Bronchial epithelial cell (primary cell): ENCODE measurements at regions not wholly inside any gene's neighbourhood (a gene's known extent, or its start where the extent isn't known, plus 50 kb on each side); places are given as distances from the start of the nearest gene placed in this dataset.

Experiments used
- DNase-seq: peaks from one replicate; pipeline ENCODE4 v3.0.0-alpha.2; 2010; ENCODE audit warnings: low read depth
- FAIRE-seq: peaks from 2 replicates; lab custom pipeline; 2011; peaks lifted over from hg19 to GRCh38; lab: Jason Lieb, UNC
- H3K27me3 ChIP-seq: 2 replicates; pipeline ENCODE4 v1.5.1; 2011; ENCODE audit warnings: low read length; ENCODE audit not compliant: control insufficient read depth, insufficient read depth
- H3K36me3 ChIP-seq: 2 replicates; pipeline ENCODE4 v1.5.1; 2011; ENCODE audit warnings: low read length; ENCODE audit not compliant: control insufficient read depth, insufficient read depth
- H3K4me3 ChIP-seq: 2 replicates; pipeline ENCODE4 v1.5.1; 2011; ENCODE audit warnings: mild to moderate bottlenecking, low read depth, low read length, control low read depth
- CTCF ChIP-seq: IDR thresholded peaks from 2 replicates; pipeline ENCODE4 v1.5.1; 2011; ENCODE audit warnings: mild to moderate bottlenecking, moderate library complexity, low read length, control low read depth, inconsistent platforms; ENCODE audit not compliant: insufficient read depth, severe bottlenecking

- no peak for FAIRE-seq
- TF ChIP-seq CTCF: no peak
These were observed 210.4 kb upstream of the KCNG1 start for GRCh38 chr20:51233345-51233744.

GRCh38 chr20:51230727-51231126 is 207.8 kb upstream of the KCNG1 start:
- TF ChIP-seq CTCF: no peak
- H3K36me3 ChIP-seq: no peaks in the 10 kb centered on the region
- no peaks in the 10 kb centered on the region for H3K27me3 ChIP-seq
- DNase-seq: peak; percentile 7
- FAIRE-seq: peak; percentile 68
- H3K4me3 ChIP-seq: no peak overlapping the region

More at GRCh38 chr20:51233345-51233744, 210.4 kb upstream of the KCNG1 start:
- no peaks in the 10 kb centered on the region for H3K27me3 ChIP-seq
- DNase-seq: no peak
- H3K4me3 ChIP-seq: no peak overlapping the region
- H3K36me3 ChIP-seq: no peaks in the 10 kb centered on the region

GRCh38 chr20:51228763-51229162 is 205.9 kb upstream of the KCNG1 start:
- no peaks in the 10 kb centered on the region for H3K36me3 ChIP-seq
- H3K4me3 ChIP-seq: no peak overlapping the region
- no peak for FAIRE-seq
- no peak for DNase-seq
- H3K27me3 ChIP-seq: no peaks in the 10 kb centered on the region
- TF ChIP-seq CTCF: no peak

- TF ChIP-seq CTCF: no peak
- no peaks in the 10 kb centered on the region for H3K36me3 ChIP-seq
- DNase-seq: no peak
- no peaks in the 10 kb centered on the region for H3K27me3 ChIP-seq
- no peak for FAIRE-seq
- H3K4me3 ChIP-seq: no peak overlapping the region
These were observed 204.8 kb upstream of the KCNG1 start for GRCh38 chr20:51227744-51228143.

GRCh38 chr20:51223183-51223720 is 200.3 kb upstream of the KCNG1 start:
- TF ChIP-seq CTCF: no peak
- H3K4me3 ChIP-seq: no peak overlapping the region
- FAIRE-seq (no peak), DNase-seq (no peak)
- H3K27me3 ChIP-seq: no peaks in the 10 kb centered on the region
- H3K36me3 ChIP-seq: no peaks in the 10 kb centered on the region

- Histone ChIP-seq H3K4me3 (peak overlapping the region; percentile 39), H3K27me3 (no peaks in the 10 kb centered on the region), H3K36me3 (no peaks in the 10 kb centered on the region)
- FAIRE-seq: peak; percentile 97
- DNase-seq: peak; percentile 62
- TF ChIP-seq CTCF: no peak
These were observed 199.0 kb upstream of the KCNG1 start for GRCh38 chr20:51221791-51222408.
